ENCODE measurements at regions not wholly inside any gene's neighbourhood (a gene's known extent, or its start where the extent isn't known, plus 50 kb on each side); places are given as distances from the start of the nearest gene placed in this dataset.
A peak's percentile ranks its signal among the peaks of the same experiment; 100 is the strongest.

DNA sequence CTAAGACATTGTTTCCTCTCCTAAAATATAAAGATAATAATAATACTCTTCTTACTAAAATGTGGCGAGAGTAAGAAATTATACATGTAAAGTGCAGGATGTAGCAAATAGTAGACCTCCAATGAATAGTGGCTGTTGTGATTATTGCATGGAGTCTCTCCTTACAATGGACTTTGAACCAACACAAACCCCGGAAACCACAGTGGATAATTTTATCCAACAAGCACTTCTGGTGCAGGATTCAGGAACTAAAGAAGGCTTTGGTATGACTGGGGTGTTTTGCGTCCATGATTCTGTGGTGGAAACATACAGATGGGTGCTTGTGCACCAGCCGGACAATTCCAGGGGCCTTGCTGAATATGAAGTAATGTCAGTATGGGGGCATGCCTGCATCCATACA, 146.4 kb upstream of the UBASH3B start:
- DNase-seq (ENCODE audit: low spot score) = no peak
- TF ChIP-seq, protein P1, sequence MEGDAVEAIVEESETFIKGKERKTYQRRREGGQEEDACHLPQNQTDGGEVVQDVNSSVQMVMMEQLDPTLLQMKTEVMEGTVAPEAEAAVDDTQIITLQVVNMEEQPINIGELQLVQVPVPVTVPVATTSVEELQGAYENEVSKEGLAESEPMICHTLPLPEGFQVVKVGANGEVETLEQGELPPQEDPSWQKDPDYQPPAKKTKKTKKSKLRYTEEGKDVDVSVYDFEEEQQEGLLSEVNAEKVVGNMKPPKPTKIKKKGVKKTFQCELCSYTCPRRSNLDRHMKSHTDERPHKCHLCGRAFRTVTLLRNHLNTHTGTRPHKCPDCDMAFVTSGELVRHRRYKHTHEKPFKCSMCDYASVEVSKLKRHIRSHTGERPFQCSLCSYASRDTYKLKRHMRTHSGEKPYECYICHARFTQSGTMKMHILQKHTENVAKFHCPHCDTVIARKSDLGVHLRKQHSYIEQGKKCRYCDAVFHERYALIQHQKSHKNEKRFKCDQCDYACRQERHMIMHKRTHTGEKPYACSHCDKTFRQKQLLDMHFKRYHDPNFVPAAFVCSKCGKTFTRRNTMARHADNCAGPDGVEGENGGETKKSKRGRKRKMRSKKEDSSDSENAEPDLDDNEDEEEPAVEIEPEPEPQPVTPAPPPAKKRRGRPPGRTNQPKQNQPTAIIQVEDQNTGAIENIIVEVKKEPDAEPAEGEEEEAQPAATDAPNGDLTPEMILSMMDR (IDR thresholded peaks at IDR 0.05) = no peak
- no peak for ATAC-seq (ENCODE audit: low FRiP score)

DNA sequence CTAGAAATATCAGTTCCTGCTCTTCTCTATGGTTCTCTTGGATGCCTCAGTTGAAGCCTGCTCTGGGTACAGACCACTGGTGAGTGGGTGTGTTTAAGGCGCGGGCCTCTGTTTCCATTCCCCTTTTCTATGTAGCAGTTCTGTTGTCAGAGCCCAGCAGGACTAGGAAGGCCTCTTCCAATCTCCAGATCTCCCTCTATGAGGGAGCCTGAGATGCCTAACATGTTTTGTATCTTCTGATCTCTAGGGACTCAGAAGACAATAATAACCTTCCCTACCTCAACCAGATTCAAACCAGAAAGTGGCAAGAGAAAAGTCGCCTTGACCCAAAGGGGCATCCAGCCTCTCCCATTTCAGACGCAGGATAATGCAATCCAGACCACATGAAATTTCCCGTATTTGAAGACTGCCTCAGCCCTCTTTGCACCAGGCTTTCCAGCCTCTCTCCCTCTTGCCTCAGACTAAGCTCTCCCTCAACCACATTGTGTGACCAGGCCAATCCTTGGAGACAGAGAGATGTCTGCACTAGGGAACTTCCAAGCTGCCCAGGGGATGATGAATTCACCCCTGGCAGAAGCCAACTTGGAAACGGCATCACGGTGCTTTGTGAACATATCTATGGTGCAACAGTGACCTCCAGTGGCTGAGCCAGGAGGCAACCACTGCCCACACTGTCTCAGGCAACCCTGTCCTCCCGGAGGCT, 150.1 kb upstream of the UBASH3B start:
- TF ChIP-seq, protein P1 (IDR thresholded peaks at IDR 0.05) = peak in 2 of 3 donors; percentile 30 to 63
- ATAC-seq (ENCODE audit: low FRiP score) (peak; percentile 98), DNase-seq (ENCODE audit: low spot score) (peak; percentile 73)

DNA sequence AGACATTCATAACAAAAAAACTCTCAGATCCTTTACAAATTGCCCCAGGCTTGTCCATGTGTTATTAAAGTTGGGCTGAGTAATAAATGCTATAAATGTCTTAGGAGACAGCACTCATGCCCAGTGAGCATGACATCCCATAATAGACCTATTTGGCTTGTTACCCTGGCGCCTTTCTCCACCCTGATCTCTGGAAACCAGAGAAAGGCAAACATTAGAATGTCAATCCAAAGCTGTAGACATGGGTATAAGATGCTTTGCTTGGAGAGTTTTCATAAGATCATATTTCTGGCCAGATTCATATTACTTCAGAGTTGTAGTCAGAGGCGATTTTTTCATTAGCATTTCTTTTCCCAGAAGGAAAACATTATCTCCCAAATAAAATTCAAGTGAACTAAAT, 161.3 kb upstream of the UBASH3B start:
- DNase-seq (ENCODE audit: low spot score) = no peak
- no peak for ATAC-seq (ENCODE audit: low FRiP score)
- TF ChIP-seq, protein P1 (IDR thresholded peaks at IDR 0.05) = no peak

DNA sequence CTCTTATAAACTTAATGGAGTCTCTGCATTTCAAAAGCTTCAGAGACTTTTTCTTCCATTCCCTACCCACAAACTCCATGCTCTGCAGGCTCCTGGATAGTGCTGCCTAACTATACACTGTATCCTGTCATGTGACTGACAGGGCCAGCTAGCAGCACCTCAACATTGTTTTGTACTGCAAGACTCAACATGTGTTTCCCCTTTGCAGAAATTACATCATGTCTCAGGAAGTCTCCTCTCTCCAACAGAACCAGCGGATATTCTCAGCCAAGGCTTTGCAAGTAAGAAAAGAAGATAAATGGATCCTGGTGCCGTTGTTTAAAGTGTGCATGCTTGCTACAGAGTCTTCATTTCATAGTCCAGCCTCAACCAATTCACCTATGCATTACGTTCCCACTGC, 164.0 kb upstream of the UBASH3B start:
- DNase-seq (ENCODE audit: low spot score) (no peak), ATAC-seq (ENCODE audit: low FRiP score) (no peak)
- TF ChIP-seq, protein P1 (IDR thresholded peaks at IDR 0.05) = no peak

DNA sequence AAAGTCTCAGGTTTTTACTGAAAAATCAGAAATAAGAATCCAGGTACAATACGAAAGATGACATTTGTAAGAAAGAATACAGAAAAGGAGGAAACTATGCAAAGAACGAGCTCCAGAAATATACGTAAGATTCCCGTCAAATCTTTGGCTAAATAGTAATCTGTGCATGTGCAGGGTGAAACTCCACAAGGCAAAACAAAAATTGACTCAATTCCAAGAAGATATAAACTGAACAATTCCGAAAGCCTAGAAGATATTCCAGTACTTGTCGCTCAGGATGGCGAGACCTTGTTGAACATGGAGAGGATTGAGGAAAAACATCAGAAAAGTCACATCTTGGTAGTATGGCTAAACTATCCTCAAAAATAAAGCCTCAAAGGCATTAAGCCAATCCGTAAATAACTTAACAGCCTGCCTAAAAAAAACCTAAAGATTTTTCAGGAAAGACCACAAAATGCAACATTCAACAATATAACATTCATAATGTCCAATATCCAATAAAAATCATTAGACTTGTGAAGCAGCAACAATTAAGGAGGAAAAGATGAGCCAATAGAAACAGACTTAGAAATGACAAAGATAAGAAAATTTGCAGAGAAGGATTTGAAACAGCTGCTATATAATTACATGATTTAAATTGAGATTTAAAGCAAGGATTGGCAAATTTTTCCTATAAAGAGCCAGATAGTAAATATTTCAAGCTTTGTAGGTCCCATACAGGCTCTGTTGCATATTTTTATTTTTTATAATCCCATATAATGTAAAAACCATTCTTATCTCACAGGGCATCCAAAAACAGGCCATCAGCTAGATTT, 166.4 kb upstream of the UBASH3B start:
- no peak for ATAC-seq (ENCODE audit: low FRiP score)
- TF ChIP-seq, protein P1 (IDR thresholded peaks at IDR 0.05) = no peak
- DNase-seq (ENCODE audit: low spot score) = no peak

DNA sequence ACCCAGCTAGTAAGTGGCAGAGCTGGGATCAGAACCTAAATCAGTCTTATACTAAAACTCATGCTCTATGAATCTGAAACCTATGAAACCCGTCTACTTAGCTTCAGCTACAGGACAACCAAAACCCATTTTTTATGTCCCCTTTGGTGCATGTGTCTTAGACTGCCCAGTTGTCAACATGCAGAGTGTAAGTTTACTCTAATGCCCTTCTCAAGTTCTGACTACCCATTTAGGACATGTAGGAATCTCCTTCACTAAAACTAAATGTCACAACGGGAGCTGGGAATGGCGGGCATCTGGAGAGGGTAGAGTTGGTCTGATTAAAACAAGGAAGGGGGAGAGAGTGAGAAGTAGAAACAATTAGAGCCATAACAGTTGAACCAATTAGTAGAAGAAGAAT, 167.9 kb upstream of the UBASH3B start:
- DNase-seq (ENCODE audit: low spot score) (no peak), ATAC-seq (ENCODE audit: low FRiP score) (no peak)
- TF ChIP-seq, protein P1 (IDR thresholded peaks at IDR 0.05) = no peak

Data from omental fat pad (tissue), 3 donors.